Natural killer cell (primary cell): ENCODE measurements at regions not wholly inside any gene's neighbourhood (a gene's known extent, or its start where the extent isn't known, plus 50 kb on each side); places are given as distances from the start of the nearest gene placed in this dataset.
A peak's percentile ranks its signal among the peaks of the same experiment; 100 is the strongest.

Experiments
- ATAC-seq, 3 donors: fragments of 150-1000 bp in 2 of 3; fragments of 200-7000 bp in 1 of 3; cut with Tn5 transposase; 1 replicate in 1 of 3; 2 replicates in 2 of 3; pipeline ENCODE4 v1.10.0; 2021; ENCODE audit warnings: mild to moderate bottlenecking in 2 of 3, moderate library complexity in 2 of 3
- DNase-seq, 2 donors: peaks; one replicate each; pipeline versions ENCODE4 v3.0.0 to v3.0.0-alpha.2; 2013 to 2021; ENCODE audit warnings: mixed read lengths in 1 of 2
- H3K27ac ChIP-seq: one replicate; pipeline ENCODE4 v1.5.1; 2013; ENCODE audit warnings: mild to moderate bottlenecking, low read length
- H3K27me3 ChIP-seq: one replicate; pipeline ENCODE4 v1.6.1; 2013; ENCODE audit warnings: low read length; ENCODE audit not compliant: control insufficient read depth, insufficient read depth
- H3K36me3 ChIP-seq: one replicate; pipeline ENCODE4 v1.6.1; 2013; ENCODE audit warnings: low read length; ENCODE audit not compliant: control insufficient read depth, insufficient read depth
- H3K4me1 ChIP-seq: one replicate; pipeline ENCODE4 v1.6.1; 2013; ENCODE audit warnings: low read length; ENCODE audit not compliant: control insufficient read depth, insufficient read depth
- H3K4me3 ChIP-seq: one replicate; pipeline ENCODE4 v1.5.1; 2013; ENCODE audit warnings: low read length
- H3K9me3 ChIP-seq: one replicate; pipeline ENCODE4 v1.6.1; 2013; ENCODE audit warnings: low read length; ENCODE audit not compliant: control insufficient read depth, insufficient read depth
- H3K27ac Mint-ChIP-seq, 2 donors: one replicate each; pipeline ENCODE4 v1.8.0; 2022; ENCODE audit warnings: mild to moderate bottlenecking in 2 of 2, mixed read lengths in 2 of 2, moderate library complexity in 1 of 2
- H3K27me3 Mint-ChIP-seq, 2 donors: one replicate each; pipeline ENCODE4 v1.8.0; 2022; ENCODE audit warnings: low read depth in 2 of 2, mixed read lengths in 2 of 2
- H3K36me3 Mint-ChIP-seq: one replicate; pipeline ENCODE4 v1.8.0; 2022; ENCODE audit warnings: mixed read lengths
- H3K4me1 Mint-ChIP-seq, 2 donors: one replicate each; pipeline ENCODE4 v1.8.0; 2022; ENCODE audit warnings: mixed read lengths in 2 of 2
- H3K4me3 Mint-ChIP-seq: one replicate; pipeline ENCODE4 v1.8.0; 2022; ENCODE audit warnings: mild to moderate bottlenecking, moderate library complexity, mixed read lengths
- H3K9me3 Mint-ChIP-seq, 2 donors: one replicate each; pipeline ENCODE4 v1.8.0; 2022; ENCODE audit warnings: mixed read lengths in 2 of 2
- WGBS: methylation state at CpG from one replicate; pipeline ENCODE4 v1.1.7; 2013; ENCODE audit warnings: missing lambda C conversion rate; ENCODE audit not compliant: insufficient coverage; 5-methylcytosine and 5-hydroxymethylcytosine counted together
- intact Hi-C: fragments of 100-400 bp; cut with micrococcal nuclease; formaldehyde crosslinking; loops from one replicate; pipeline ENCODE4 v1.14.2; 2022
- TF ChIP-seq, protein P1 (sequence below): fragments of 200-600 bp; IDR thresholded peaks from one replicate; pipeline ENCODE4 v1.8.0; 2022; ENCODE audit warnings: antibody characterized with exemption

GRCh38 chr10:29948881-29949355, 110.5 kb downstream of the JCAD start:
- Mint-ChIP-seq H3K36me3 (no peaks in the 10 kb centered on the region), H3K4me3 (no peak overlapping the region), H3K9me3 (no peaks in the 10 kb centered on the region), H3K27ac (no peak overlapping the region), H3K4me1 (no peaks in the 10 kb centered on the region), H3K27me3 (peaks cover 0 to 3% of the 10 kb centered on the region in 2 donors)
- Histone ChIP-seq H3K27me3 (no peaks in the 10 kb centered on the region), H3K9me3 (no peaks in the 10 kb centered on the region), H3K27ac (no peak overlapping the region), H3K36me3 (no peaks in the 10 kb centered on the region), H3K4me1 (no peaks in the 10 kb centered on the region), H3K4me3 (no peak overlapping the region)
- intact Hi-C loops: no loop called here
- no peak for ATAC-seq
- 58% methylated on average over 9 of the region's 9 CpGs for WGBS
- TF ChIP-seq, protein P1, sequence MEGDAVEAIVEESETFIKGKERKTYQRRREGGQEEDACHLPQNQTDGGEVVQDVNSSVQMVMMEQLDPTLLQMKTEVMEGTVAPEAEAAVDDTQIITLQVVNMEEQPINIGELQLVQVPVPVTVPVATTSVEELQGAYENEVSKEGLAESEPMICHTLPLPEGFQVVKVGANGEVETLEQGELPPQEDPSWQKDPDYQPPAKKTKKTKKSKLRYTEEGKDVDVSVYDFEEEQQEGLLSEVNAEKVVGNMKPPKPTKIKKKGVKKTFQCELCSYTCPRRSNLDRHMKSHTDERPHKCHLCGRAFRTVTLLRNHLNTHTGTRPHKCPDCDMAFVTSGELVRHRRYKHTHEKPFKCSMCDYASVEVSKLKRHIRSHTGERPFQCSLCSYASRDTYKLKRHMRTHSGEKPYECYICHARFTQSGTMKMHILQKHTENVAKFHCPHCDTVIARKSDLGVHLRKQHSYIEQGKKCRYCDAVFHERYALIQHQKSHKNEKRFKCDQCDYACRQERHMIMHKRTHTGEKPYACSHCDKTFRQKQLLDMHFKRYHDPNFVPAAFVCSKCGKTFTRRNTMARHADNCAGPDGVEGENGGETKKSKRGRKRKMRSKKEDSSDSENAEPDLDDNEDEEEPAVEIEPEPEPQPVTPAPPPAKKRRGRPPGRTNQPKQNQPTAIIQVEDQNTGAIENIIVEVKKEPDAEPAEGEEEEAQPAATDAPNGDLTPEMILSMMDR: no peak
- no peak for DNase-seq

- 94% methylated on average over 2 of the region's 2 CpGs for WGBS
- H3K4me1 ChIP-seq: no peaks in the 10 kb centered on the region
- Mint-ChIP-seq H3K9me3 (no peaks in the 10 kb centered on the region), H3K27me3 (peaks cover 0 to 3% of the 10 kb centered on the region in 2 donors), H3K4me3 (no peak overlapping the region), H3K4me1 (no peaks in the 10 kb centered on the region), H3K27ac (no peak overlapping the region), H3K36me3 (no peaks in the 10 kb centered on the region)
- DNase-seq: no peak
- H3K27me3 ChIP-seq: no peaks in the 10 kb centered on the region
- H3K27ac ChIP-seq: no peak overlapping the region
- ATAC-seq: no peak
- no peak overlapping the region for H3K4me3 ChIP-seq
- H3K9me3 ChIP-seq: no peaks in the 10 kb centered on the region
- TF ChIP-seq, protein P1: no peak
- no peaks in the 10 kb centered on the region for H3K36me3 ChIP-seq
- intact Hi-C loops: no loop called here
Measured at GRCh38 chr10:29947701-29948060, 111.7 kb downstream of the JCAD start.

- no peaks in the 10 kb centered on the region for H3K36me3 ChIP-seq
- H3K4me1 ChIP-seq: no peaks in the 10 kb centered on the region
- Mint-ChIP-seq H3K36me3 (no peaks in the 10 kb centered on the region), H3K27ac (no peak overlapping the region), H3K27me3 (no peaks in the 10 kb centered on the region), H3K4me3 (no peak overlapping the region), H3K4me1 (no peaks in the 10 kb centered on the region), H3K9me3 (no peaks in the 10 kb centered on the region)
- H3K9me3 ChIP-seq: no peaks in the 10 kb centered on the region
- ATAC-seq (peak in 1 of 3 donors; percentile 31), DNase-seq (no peak)
- intact Hi-C loops: no loop called here
- no peak overlapping the region for H3K27ac ChIP-seq
- no peak overlapping the region for H3K4me3 ChIP-seq
- TF ChIP-seq, protein P1: no peak
- 89% methylated on average over 9 of the region's 9 CpGs for WGBS
- no peaks in the 10 kb centered on the region for H3K27me3 ChIP-seq
Measured at GRCh38 chr10:29946953-29947700, 112.3 kb downstream of the JCAD start.

DNA sequence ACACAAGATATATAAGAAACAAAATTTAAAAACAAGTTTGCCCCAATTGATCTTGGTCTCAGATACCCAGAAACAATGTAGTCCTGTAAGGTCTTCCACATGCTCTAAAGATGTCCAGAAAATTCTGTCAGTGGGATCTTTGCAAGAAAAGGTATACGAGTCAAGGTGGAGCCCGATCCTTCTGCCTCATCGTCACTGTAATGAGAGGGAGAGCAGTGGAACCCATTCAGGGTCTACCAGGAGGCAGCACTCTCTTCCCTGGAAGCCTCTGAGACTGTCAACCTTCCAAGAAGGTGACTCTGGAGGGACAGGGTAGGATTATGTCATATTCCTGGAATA, 112.8 kb downstream of the JCAD start:
- Histone ChIP-seq H3K27me3 (no peaks in the 10 kb centered on the region), H3K36me3 (no peaks in the 10 kb centered on the region), H3K4me3 (no peak overlapping the region), H3K9me3 (no peaks in the 10 kb centered on the region), H3K4me1 (no peaks in the 10 kb centered on the region), H3K27ac (no peak overlapping the region)
- H3K27me3 Mint-ChIP-seq: peaks cover 0 to 5% of the 10 kb centered on the region in 2 donors
- H3K9me3 Mint-ChIP-seq: no peaks in the 10 kb centered on the region
- no peak for ATAC-seq
- H3K36me3 Mint-ChIP-seq: no peaks in the 10 kb centered on the region
- no peak overlapping the region for H3K4me3 Mint-ChIP-seq
- intact Hi-C loops: no loop called here
- DNase-seq: no peak
- TF ChIP-seq, protein P1: no peak
- H3K4me1 Mint-ChIP-seq: peaks cover 0 to 4% of the 10 kb centered on the region in 2 donors
- no peak overlapping the region for H3K27ac Mint-ChIP-seq
- 93% methylated on average over 3 of the region's 3 CpGs for WGBS
